ENCODE measurements at regions not wholly inside any gene's neighbourhood (a gene's known extent, or its start where the extent isn't known, plus 50 kb on each side); places are given as distances from the start of the nearest gene placed in this dataset.
"Not testable (repeated sequence)": the region's sequence is repeated elsewhere in the genome, so short reads cannot be mapped to it uniquely, and the experiment has no call there.

DNA sequence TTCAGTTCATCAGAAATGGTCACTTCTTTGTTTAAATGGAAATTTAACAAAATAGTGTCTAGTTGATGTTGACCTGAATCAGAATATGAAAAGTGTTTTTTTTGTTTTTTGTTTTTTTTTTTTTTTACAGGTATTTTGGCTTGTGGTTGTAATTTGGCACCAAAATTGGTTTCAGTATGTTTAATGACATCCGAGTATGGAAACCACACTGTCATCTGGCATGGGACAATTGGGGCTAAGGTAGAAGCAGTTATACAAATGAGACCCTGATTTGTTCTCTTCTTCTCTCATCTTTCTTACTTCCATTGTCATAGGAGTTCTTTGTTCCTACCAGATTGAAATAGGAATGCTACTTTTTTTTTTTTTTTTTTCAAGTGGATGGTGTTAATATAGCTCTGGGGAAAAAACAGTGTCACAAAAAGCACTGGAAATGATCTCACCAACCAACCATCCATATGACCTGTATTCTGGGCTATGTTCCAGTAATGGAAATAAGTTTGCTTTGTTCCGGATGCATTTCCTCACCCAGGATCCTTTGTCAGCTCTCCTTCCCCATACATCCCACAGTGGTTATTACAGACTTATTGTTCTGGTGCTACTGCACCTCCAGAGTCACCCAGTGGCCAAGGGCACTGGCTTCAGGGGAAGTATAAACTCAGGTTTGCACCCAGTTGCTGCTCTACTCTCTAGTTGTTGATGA, 95.8 kb downstream of the ATXN3L start:
- no peak for DNase-seq (ENCODE audit: low read depth in 2 of 2)

DNA sequence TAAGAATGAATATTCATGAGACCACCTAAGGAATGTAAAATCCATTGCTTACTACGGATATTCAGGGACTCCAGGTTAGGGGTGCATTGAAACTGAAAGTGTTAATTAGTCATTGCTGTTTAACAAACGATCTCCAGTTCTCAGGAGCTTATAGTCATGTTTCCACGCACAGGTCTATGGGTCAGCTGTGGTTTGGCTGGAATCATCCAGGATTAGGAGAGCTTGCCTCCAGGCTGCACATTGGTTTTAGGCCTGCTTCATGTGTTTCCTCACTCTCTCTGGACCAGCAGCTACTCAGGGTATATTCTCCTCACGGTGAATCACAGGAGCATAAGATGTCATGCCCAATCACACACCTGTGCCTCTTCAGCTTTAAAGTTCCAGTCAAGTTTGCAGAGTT, 98.9 kb downstream of the ATXN3L start:
- no peak for DNase-seq (ENCODE audit: low read depth in 2 of 2)

DNA sequence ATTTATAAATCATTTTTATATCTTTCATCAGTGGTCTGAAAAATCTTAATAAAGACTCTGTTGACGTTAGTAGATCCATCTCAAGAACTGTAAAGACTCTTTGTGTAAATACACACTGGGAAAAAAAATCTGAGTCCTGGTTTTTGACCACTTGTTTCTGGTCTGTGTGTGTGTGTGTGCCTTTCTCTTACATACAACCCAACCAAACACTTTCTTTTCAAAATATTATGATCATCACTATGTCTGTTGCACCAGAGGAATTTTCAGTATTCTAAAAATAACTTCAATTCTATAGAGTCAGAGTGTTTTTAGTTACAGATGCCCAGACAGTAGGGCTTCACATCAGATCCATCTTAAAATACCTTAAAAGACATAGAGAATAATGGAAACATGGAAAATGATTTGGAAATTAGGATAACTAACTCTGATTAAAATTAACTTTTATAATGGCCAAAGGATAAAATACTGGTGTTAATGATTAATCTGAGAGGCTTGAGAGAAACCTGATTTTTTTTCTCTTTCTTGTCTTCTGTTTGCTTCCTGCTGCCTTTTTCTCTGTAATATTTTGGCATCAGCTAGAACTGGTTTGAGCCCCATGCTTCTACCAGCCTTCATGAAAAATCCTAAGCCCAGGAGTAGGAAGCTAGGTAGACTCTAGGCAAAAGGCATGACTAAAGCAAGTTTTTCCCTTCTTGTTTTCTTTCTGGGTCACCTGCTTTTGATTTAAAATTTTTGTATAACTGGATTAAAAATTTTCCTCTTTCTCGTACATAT, 99.7 kb downstream of the ATXN3L start:
- no peak for DNase-seq (ENCODE audit: low read depth in 2 of 2)

DNA sequence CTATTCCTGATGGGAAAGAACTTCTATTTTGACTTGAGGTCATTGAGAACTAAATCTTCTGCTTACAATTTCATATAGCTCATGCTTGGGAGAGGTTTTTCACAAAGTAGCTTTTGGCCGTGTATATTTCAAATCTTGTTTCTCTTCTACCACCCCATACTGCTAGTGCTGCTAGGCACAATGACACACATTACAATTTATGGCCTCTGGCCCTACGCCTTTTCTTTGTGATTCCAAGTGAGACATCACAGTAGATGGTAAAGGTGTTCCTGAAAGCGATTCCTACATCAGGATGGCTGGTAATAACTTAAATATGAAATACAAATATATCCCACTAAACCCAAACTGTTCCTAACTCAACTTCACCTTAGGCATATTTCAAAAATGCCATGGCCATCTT, 101.1 kb downstream of the ATXN3L start:
- no peak for DNase-seq (ENCODE audit: low read depth in 2 of 2)

DNA sequence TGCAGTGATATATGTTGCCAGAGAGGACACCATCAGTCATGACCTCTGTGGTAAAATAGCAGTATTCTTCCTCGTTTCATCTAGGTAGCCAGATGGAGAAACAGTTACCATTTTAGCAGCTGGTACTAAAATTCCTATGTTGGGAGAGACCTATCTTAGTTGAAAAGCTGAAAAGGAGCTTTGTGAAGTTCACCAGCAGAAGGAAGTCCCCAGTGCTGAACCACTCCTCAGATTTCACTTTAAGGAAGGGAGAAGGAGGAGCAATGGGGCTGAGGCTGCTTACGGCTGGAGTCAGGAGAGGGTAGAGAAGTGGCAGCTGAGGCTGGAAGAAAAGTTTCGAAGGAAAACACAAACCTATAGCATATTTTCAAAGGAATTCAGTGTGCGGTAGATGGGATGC, 103.7 kb downstream of the ATXN3L start:
- no peak for DNase-seq (ENCODE audit: low read depth in 2 of 2)

DNA sequence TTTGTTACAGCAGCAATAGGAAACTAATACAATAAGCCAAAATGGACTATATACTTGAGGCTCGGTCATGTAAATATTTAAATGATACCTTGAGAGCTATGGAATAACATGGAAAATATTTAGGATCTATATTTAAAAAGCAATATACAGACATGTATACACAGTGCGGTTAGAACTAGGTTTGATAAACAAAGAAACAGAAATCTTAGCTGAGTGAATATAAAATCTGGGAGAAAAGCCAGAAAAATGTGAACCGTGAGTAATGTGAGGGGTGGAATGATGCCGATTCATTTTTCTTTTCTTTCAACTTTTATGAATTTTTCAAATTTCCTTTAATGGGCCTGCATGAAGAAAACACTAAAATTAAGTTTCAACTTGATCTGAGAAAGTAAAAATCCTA, 104.1 kb downstream of the ATXN3L start:
- DNase-seq (ENCODE audit: low read depth in 2 of 2), result no peak

DNA sequence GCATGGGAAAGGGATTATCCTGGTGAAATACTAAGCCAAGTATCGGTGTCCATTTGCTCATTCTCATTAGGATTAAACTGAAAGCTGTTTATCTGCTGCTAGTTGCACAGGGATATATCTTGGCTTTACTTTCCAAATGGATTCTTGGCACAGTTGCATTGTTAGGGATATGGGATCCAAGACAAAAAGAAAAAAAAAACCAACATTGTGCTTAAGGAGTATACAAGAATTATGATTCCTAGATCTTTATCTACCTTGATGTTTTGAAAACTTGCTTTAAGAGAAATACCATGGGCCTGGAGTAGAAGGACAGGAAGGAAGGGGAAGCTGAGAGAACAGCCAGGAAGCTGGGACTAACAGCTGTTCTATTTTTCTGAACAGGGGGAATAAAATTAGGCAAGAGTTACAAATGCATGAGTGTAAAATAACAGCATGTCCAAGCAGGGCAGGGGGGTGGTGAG, 107.6 kb downstream of the ATXN3L start:
- no peak for DNase-seq (ENCODE audit: low read depth in 2 of 2)

DNA sequence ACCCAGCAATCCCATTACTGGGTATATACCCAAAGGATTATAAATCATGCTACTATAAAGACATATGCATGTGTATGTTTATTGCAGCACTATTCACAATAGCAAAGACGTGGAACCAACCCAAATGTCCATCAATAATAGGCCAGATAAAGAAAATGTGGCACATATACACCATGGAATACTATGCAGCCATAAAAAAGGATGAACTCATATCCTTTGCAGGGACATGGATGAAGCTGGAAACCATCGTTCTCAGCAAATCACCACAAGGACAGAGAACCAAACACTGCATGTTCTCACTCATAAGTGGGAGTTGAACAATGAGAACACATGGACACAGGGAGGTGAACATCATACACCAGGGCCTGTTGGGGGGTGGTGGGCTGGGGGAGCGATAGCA, 109.7 kb downstream of the ATXN3L start:
- DNase-seq (ENCODE audit: low read depth in 2 of 2), result not testable (repeated sequence)

DNA sequence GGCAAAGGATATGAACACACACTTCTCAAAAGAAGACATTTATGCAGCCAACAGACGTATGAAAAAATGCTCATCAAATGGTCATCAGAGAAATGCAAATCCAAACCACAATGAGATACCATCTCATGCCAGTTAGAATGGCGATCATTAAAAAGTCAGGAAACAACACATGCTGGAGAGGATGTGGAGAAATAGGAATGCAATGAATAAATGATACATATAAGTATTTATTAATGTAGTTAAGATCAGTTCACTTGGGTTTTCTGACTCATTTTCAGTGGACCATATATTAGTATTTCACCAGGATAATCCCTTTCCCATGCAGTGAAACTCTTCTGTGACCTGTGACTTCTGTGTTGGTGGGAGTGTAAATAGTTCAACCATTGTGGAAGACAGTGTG, 110.1 kb downstream of the ATXN3L start:
- DNase-seq (ENCODE audit: low read depth in 2 of 2), result not testable (repeated sequence)

DNA sequence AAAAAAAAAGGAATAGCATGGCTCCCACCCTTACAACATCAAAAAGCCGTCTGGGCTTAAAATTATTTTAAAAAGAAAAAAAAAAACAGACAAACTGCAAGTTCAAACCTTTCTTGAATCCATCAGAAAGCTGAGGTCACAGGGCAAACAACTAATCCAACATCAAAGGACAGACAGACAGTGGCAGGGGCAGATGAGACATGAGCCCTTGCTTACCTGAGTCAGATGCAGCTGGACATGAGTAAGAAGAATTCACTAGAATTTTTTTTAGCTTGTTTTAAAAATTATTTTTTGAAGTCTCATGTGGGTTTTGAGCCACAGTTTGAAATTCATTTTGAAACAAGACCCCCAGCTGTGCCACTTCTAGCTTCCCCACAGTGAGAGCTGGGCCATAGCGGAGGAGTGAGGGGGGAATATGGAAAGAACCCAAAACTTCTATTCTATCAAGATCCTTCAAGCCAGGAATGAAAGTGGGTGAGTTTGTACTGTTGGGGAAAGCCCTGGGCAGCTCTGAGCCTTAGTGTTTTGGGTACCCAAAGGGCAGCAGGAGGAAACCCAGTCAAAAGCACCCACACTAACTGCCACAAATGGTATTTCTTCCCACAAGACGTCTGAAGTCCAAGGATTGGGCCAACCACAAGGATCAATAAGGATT, 111.4 kb downstream of the ATXN3L start:
- DNase-seq (ENCODE audit: low read depth in 2 of 2), result no peak

DNA sequence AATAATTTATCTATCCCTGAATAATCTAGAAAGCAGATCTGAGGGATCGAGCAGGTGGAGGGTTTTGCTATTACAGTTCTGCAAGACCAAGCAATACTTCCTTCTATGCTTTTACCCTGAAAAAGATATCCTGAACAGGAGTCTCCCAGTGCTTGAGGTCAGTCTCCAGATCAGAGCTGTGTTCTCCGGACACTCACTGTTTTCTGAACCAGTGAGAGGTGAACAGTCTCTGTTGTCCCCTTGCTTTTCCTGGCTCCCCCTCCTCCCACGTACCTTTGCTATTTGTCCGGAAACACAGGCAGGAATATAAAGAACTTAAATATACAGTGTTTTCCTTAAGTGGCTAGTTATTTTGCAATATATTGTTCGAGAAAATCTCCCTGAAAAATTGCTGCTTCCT, 116.6 kb downstream of the ATXN3L start:
- no peak for DNase-seq (ENCODE audit: low read depth in 2 of 2)

DNA sequence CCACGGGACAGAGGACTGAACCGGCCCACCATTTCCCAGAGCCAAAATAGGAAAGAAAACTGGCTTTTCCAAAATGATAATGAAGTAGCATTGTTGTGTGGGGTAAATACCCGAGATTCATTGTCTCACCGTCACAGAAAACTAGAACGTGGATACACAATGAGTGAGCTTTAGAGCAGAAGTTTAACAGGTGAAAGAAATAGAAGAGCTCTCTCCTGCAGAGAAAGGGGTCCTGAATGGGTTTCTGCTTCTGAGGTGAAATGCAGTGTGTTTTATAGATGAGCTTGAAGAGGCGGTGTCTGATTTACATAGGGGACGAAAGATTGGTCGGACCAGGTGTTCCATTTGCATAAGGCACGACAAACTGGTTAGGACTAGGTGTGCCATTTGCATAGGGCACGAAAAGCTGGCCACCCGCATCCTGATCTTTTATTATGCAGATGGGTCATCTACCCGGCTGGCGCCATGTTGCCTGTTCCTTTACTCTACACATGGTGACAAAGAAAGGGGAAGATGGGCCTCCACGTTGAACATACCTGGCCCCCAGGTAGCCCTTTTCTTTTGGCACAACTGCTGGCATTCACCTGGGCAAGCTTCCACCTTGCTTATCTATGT, 118.1 kb downstream of the ATXN3L start:
- no peak for DNase-seq (ENCODE audit: low read depth in 2 of 2)

DNA sequence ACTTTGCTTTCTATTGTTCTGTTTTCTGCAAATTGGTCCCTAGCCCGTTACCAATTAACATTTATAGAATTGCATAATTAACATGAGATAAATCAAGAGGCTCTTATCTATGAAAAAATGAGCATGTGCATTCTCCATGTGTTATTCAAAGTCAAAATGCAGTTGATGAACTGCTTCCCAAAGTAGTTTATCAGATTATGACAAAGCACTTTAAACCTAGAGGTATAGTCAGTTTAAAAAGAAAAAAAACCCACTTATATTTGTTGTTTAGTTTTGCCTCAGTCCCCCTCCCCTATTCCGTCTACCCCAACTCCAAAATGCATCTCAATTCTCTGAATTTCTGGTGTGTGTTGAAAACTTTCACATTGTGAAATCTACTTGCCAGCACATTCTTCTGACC, 119.5 kb downstream of the ATXN3L start:
- no peak for DNase-seq (ENCODE audit: low read depth in 2 of 2)

DNA sequence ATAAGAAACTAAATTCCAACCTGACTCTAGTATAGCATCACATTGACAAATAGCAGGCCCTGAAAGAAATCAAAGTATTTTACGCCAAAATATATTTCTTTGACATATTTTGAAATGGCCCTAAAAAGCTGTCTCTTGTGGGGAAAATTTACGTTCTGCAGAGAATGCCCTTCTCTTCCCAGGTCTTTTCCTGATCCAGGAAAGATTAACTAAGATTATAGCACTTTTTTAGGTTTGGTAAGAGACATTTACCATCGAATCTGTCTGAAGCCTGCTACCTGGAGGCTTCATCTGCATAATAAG, 121.1 kb downstream of the ATXN3L start:
- no peak for DNase-seq (ENCODE audit: low read depth in 2 of 2)

DNA sequence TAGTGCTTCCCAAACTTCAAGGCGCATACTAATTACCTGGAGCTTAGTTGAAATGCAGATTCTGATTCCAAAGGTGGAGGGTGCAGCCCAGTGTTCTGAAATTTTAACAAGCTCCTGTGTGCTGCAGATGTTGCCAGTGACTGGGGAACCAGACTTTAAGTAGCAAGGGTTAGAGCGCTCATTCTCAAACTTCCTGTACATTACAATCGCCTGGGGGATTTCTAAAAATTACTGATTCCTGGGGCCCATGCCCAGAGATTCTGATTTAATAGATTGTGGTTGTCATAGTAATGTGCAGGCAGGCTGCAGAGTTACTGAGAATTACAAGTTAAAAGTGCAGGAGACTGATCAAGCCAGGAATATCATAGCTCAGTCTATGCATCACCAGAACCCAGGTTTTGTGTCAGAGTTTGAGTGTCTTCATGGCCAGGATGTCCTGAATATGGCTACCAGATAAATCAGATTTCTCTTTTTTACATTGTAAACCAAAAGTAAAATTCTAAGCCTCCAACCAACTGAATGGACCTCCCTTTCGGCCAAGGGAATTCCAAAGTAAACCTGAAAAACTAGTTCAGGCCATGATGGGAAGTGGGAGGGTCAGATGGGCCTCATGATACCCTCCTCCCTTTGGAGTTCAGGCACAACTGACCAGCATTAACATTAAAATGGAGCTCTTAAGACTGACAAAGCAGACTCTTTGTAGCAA, 121.6 kb downstream of the ATXN3L start:
- no peak for DNase-seq (ENCODE audit: low read depth in 2 of 2)

DNA sequence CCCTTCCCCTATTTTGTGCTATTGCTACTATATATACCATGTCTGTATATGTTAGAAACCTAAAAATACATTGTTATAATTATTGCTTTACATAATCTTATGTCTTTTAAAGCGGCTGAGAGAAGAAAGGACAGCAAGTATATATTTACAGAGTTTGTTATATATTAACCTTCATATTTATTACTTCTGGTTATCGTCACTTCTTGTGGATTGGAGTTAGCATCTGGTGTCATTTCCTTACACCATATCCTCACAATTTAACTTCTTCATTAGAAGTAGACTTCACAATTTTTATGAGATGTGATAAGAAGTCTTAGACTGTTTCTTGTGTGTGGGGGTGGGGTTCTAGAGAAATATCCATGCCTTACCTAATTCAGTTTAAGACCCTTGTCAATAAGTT, 123.1 kb downstream of the ATXN3L start:
- DNase-seq (ENCODE audit: low read depth in 2 of 2), result no peak

DNA sequence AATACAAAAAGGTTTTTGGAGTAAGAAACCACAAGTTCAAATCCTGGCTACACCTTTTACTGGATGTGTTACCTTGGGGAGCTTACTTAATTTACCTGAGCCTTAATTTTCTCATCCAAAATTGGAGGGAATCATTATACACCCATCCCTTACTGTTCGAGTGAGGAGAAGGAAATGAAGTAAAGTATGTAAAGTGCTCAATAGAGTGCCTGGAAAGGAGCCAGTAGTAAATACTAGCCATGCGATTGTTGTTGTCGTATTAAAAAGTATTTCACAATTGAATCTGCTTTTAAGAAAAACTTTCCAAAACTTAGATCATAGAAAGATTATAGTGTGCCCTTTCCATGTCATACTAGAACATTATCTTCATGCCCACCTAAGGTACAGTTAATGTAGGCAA, 124.5 kb downstream of the ATXN3L start:
- DNase-seq (ENCODE audit: low read depth in 2 of 2), result no peak

DNA sequence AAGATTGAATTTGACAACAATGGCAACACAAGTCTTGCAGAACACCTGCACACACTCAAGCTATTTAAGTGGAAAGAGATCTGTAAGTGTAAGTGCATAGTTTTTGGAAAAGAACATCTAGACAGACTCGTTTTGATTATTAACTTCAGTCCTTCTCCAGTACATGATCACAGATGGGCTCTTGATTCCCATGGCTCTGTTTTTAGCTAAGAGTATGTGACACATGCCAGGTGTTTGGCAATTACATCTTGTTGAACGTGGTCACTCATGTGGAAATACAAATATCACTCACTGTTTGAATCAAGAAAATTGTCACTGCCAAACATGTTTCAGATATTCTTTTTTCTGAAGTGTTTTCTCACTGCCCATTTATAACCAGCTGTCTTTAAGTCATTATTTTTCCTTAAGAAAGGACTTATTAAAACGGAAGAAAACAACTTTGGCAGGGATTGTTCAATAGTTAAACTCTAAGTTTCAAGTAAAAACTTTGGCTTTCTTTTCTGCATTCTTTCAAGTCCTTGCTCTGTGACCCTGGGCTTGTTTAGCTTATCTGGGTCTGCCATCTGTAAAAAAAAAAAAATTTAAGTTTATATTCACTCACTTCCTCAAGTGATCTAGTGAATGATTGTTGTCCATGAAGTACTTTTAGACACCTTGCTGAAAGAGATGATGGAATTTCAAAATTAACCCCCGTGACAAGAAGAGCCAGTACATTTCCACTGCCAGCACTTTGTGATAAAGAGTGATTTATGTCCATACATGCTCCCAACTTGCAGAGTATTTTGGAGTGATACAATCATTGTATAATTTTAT, 125.4 kb downstream of the ATXN3L start:
- no peak for DNase-seq (ENCODE audit: low read depth in 2 of 2)

DNA sequence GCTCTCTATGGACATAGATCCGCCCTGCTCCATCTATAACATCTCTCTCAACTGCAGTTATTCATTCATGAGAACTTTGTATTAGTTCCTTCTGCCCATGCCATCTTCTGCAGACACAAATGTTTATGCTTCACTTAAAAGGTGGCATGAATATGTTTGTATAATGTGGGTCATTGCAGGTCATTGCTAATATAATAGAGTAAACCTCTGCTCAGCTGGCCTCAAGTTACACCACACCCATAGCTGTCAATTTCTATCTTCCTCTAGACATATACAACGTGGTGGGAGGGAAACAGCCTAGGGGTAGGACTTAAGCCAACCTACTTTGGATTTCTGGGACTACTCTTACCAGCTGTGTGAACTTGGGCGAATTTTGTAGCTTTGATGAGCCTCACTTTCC, 129.8 kb downstream of the ATXN3L start:
- no peak for DNase-seq (ENCODE audit: low read depth in 2 of 2)

DNA sequence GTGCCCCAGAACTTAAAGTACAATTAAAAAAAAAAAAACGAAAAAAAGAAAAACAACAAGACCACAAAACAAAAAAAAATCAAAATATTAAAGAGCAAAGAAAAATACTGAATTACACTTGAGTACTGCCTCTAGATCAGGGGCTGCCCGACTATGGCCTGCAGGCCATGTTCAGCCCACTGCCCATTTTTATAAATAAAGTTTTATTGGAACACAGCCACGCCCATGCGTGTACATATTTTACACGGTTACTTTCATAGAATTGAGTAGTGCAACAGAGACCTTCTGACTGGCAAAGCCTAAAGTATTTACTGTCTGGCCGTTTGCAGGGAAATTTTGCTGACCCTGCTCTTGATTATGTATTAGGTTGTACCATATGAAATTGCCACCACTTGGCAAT, 130.5 kb downstream of the ATXN3L start:
- no peak for DNase-seq (ENCODE audit: low read depth in 2 of 2)

DNA sequence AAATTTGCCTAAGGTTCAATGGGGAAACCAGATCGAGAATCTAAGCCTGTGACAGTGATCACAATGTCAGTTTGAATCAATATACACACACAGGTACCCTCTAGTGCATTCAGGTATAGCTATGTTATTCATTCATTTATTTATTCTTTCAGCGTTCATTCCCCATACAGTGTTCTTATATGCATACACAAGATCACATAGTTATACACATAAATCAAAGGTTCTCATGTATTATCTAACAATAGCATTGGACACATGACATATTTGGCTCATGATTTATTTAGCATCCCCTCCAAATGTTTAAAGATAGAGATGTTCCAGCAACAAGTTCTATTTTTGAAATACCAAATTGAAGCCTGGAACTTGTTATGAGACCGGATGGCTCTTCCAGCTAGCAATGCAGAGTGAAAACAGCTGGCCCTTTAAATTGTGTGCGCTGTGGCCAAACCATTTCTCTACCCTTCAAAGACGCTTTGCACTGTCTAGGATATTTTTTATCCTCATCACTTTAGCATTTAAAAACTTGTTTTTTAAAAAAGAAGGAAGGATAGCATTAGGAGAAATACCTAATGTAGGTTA, 131.0 kb downstream of the ATXN3L start:
- no peak for DNase-seq (ENCODE audit: low read depth in 2 of 2)
